ENCODE measurements at regions not wholly inside any gene's neighbourhood (a gene's known extent, or its start where the extent isn't known, plus 50 kb on each side); places are given as distances from the start of the nearest gene placed in this dataset. TPM values are rescaled to one million over a fixed set of nuclear protein-coding genes. Genes with fewer than 3 reads are reported as not detected.

- Histone ChIP-seq H3K4me3 (ENCODE audit: low read depth, low read length, poor library complexity, severe bottlenecking) (no peak overlapping the region), H2AFZ (ENCODE audit: low read length) (no peak overlapping the region), H3K4me2 (ENCODE audit: low read length) (no peak overlapping the region), H3K36me3 (ENCODE audit: insufficient read depth, low read length) (no peaks in the 10 kb centered on the region), H3K79me2 (ENCODE audit: insufficient read depth, low read depth, low read length) (no peaks in the 10 kb centered on the region), H3K4me1 (ENCODE audit: insufficient read depth, low read length, poor library complexity, severe bottlenecking) (no peaks in the 10 kb centered on the region), H3K9me3 (ENCODE audit: low read length) (no peaks in the 10 kb centered on the region), H3K27ac (ENCODE audit: low read depth, low read length, poor library complexity, severe bottlenecking) (no peak overlapping the region), H4K20me1 (ENCODE audit: insufficient read depth, low read length) (no peaks in the 10 kb centered on the region), H3K9me2 (ENCODE audit: insufficient read depth, low read length) (no peaks in the 10 kb centered on the region)
- TF ChIP-seq EZH2phosphoT487 (IDR thresholded peaks at IDR 0.05; ENCODE audit: borderline replicate concordance, low read depth, low read length) (no peak), CTCF (conservative IDR thresholded peaks at IDR 0.05; ENCODE audit: low read length) (no peak)
- intact Hi-C loops (cut with micrococcal nuclease; ENCODE audit: unreplicated experiment), result no loop called here
- POLR2A ChIA-PET, result no interaction called here
- CTCF ChIA-PET (ENCODE audit: unreplicated experiment), result no interaction called here
- BruUV-seq (replicated peaks), result no TSS peak
- DNase-seq (ENCODE audit: low spot score), result no peak
Measured at GRCh38 chr3:86147119-86147518, 843.8 kb downstream of the VGLL3 start.

GRCh38 chr3:86126552-86126951 lies 864.4 kb downstream of the VGLL3 start:
- Histone ChIP-seq H3K9me3 (ENCODE audit: low read length) (no peaks in the 10 kb centered on the region), H3K4me2 (ENCODE audit: low read length) (no peak overlapping the region), H3K4me3 (ENCODE audit: low read depth, low read length, poor library complexity, severe bottlenecking) (no peak overlapping the region), H3K79me2 (ENCODE audit: insufficient read depth, low read depth, low read length) (no peaks in the 10 kb centered on the region), H3K36me3 (ENCODE audit: insufficient read depth, low read length) (no peaks in the 10 kb centered on the region), H3K27ac (ENCODE audit: low read depth, low read length, poor library complexity, severe bottlenecking) (no peak overlapping the region), H4K20me1 (ENCODE audit: insufficient read depth, low read length) (no peaks in the 10 kb centered on the region), H3K4me1 (ENCODE audit: insufficient read depth, low read length, poor library complexity, severe bottlenecking) (no peaks in the 10 kb centered on the region), H3K9me2 (ENCODE audit: insufficient read depth, low read length) (no peaks in the 10 kb centered on the region), H2AFZ (ENCODE audit: low read length) (no peak overlapping the region)
- DNase-seq (ENCODE audit: low spot score), result no peak
- intact Hi-C loops (cut with micrococcal nuclease; ENCODE audit: unreplicated experiment), result no loop called here
- BruUV-seq (replicated peaks), result no TSS peak
- POLR2A ChIA-PET, result no interaction called here
- no peak for TF ChIP-seq CTCF (conservative IDR thresholded peaks at IDR 0.05; ENCODE audit: low read length)
- TF ChIP-seq EZH2phosphoT487 (IDR thresholded peaks at IDR 0.05; ENCODE audit: borderline replicate concordance, low read depth, low read length), result no peak
- CTCF ChIA-PET (ENCODE audit: unreplicated experiment), result no interaction called here

Small RNAs in the stretch of these regions (small RNA-seq; reads per million reads assigned to genes)
- gene AC108706.1 (not detected), gene RNU6-1129P (not detected)

Data from OCI-LY7 (cell line).